ENCODE measurements at regions not wholly inside any gene's neighbourhood (a gene's known extent, or its start where the extent isn't known, plus 50 kb on each side); places are given as distances from the start of the nearest gene placed in this dataset.

GRCh38 chr10:111199587-111199986 is 122.8 kb downstream of the ADRA2A start:
- no peak for DNase-seq (ENCODE audit: low spot score)
- TF ChIP-seq CTCF (IDR thresholded peaks at IDR 0.05), result no peak
- Histone ChIP-seq H3K4me3 (no peak overlapping the region), H3K27ac (no peak overlapping the region)

GRCh38 chr10:111200505-111201186 is 123.8 kb downstream of the ADRA2A start:
- Histone ChIP-seq H3K27ac (no peak overlapping the region), H3K4me3 (no peak overlapping the region)
- no peak for DNase-seq (ENCODE audit: low spot score)
- TF ChIP-seq CTCF (IDR thresholded peaks at IDR 0.05), result no peak

- no peak for TF ChIP-seq CTCF (IDR thresholded peaks at IDR 0.05)
- H3K4me3 ChIP-seq, result no peak overlapping the region
- no peak overlapping the region for H3K27ac ChIP-seq
- no peak for DNase-seq (ENCODE audit: low spot score)
Measured at GRCh38 chr10:111203615-111204014, 126.8 kb downstream of the ADRA2A start.

- DNase-seq (ENCODE audit: low spot score), result no peak
- H3K4me3 ChIP-seq, result no peak overlapping the region
- no peak overlapping the region for H3K27ac ChIP-seq
- no peak for TF ChIP-seq CTCF (IDR thresholded peaks at IDR 0.05)
Measured at GRCh38 chr10:111204838-111205237, 128.0 kb downstream of the ADRA2A start.

GRCh38 chr10:111206521-111206920 is 129.7 kb downstream of the ADRA2A start:
- no peak overlapping the region for H3K27ac ChIP-seq
- H3K4me3 ChIP-seq, result no peak overlapping the region
- DNase-seq (ENCODE audit: low spot score), result no peak
- no peak for TF ChIP-seq CTCF (IDR thresholded peaks at IDR 0.05)

GRCh38 chr10:111207500-111207899 is 130.7 kb downstream of the ADRA2A start:
- no peak for TF ChIP-seq CTCF (IDR thresholded peaks at IDR 0.05)
- Histone ChIP-seq H3K4me3 (no peak overlapping the region), H3K27ac (no peak overlapping the region)
- DNase-seq (ENCODE audit: low spot score), result no peak

- no peak for DNase-seq (ENCODE audit: low spot score)
- TF ChIP-seq CTCF (IDR thresholded peaks at IDR 0.05), result no peak
- Histone ChIP-seq H3K4me3 (no peak overlapping the region), H3K27ac (no peak overlapping the region)
Measured at GRCh38 chr10:111208951-111209350, 132.1 kb downstream of the ADRA2A start.
